ENCODE measurements at regions not wholly inside any gene's neighbourhood (a gene's known extent, or its start where the extent isn't known, plus 50 kb on each side); places are given as distances from the start of the nearest gene placed in this dataset.

- TF ChIP-seq POLR2A (IDR thresholded peaks at IDR 0.05) (no peak), CTCF (IDR thresholded peaks at IDR 0.05) (no peak)
Observed at GRCh38 chr3:106454497-106454896, 585.7 kb upstream of the CBLB start.
